ENCODE measurements at regions not wholly inside any gene's neighbourhood (a gene's known extent, or its start where the extent isn't known, plus 50 kb on each side); places are given as distances from the start of the nearest gene placed in this dataset.

- no peak for TF ChIP-seq EZH2phosphoT487 (IDR thresholded peaks at IDR 0.05; ENCODE audit: insufficient read depth, low read depth)
- no peak for TF ChIP-seq EZH2 (IDR thresholded peaks at IDR 0.05; ENCODE audit: insufficient read depth, poor library complexity, severe bottlenecking)
Observed at GRCh38 chr16:86657972-86658371, 79.6 kb downstream of the FOXL1 start.

All from GM23248 (cell line).